ENCODE measurements at regions not wholly inside any gene's neighbourhood (a gene's known extent, or its start where the extent isn't known, plus 50 kb on each side); places are given as distances from the start of the nearest gene placed in this dataset.

DNA sequence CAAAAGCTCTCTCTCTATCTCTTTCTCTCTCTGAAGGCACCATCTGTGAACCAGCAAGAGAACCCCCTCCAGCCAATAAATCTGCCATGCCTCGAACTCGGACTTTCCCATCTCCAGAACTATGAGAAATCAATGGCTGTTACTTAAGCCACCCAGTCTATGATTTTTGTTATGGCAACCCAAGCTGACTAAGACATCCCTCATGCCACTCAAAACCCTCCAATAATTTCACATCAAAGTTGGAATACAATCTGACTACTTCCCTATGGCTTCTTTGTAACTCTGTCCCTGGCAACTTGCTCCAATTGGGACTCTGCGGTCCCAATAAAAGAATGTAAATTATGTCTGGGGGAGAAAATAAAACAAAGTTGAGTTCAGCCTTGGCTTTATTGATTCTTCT is 265.7 kb downstream of the SHOX start:
- no peak for FAIRE-seq
- no peaks in the 10 kb centered on the region for H3K79me2 ChIP-seq (ENCODE audit: control insufficient read depth, insufficient read depth, low read length)
- in situ Hi-C loops (cut with MboI): no loop called here
- no peaks in the 10 kb centered on the region for H4K20me1 ChIP-seq (replicated peaks; ENCODE audit: control insufficient read depth, insufficient read depth, low read length)
- intact Hi-C loops (cut with micrococcal nuclease): no loop called here
- no peak overlapping the region for H3K27ac ChIP-seq (ENCODE audit: extremely low read depth, low read depth, low read length)
- WGBS (ENCODE audit: insufficient coverage, low coverage, missing lambda C conversion rate): 4% methylated on average over 3 of the region's 3 CpGs
- CTCF ChIA-PET (ENCODE audit: low intra/inter-chr PET ratio): no interaction called here
- DNase-seq (ENCODE audit: extremely low read depth in 1 of 4, low spot score in 3 of 4): no peak
- no peak for TF ChIP-seq ZFP1 (CRISPR knock-in tag; IDR thresholded peaks at IDR 0.05)
- no peak for TF ChIP-seq SREBF2 (CRISPR knock-in tag; IDR thresholded peaks at IDR 0.05)
- no peak for TF ChIP-seq HNRNPH1 (optimal IDR thresholded peaks at IDR 0.05; ENCODE audit: low read depth, low read length)
- TF ChIP-seq, protein P1, sequence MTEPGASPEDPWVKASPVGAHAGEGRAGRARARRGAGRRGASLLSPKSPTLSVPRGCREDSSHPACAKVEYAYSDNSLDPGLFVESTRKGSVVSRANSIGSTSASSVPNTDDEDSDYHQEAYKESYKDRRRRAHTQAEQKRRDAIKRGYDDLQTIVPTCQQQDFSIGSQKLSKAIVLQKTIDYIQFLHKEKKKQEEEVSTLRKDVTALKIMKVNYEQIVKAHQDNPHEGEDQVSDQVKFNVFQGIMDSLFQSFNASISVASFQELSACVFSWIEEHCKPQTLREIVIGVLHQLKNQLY (CRISPR knock-in tag; conservative IDR thresholded peaks at IDR 0.05): no peak
- TF ChIP-seq, protein P2, sequence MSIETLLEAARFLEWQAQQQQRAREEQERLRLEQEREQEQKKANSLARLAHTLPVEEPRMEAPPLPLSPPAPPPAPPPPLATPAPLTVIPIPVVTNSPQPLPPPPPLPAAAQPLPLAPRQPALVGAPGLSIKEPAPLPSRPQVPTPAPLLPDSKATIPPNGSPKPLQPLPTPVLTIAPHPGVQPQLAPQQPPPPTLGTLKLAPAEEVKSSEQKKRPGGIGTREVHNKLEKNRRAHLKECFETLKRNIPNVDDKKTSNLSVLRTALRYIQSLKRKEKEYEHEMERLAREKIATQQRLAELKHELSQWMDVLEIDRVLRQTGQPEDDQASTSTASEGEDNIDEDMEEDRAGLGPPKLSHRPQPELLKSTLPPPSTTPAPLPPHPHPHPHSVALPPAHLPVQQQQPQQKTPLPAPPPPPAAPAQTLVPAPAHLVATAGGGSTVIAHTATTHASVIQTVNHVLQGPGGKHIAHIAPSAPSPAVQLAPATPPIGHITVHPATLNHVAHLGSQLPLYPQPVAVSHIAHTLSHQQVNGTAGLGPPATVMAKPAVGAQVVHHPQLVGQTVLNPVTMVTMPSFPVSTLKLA (conservative IDR thresholded peaks at IDR 0.05): no peak
- no peaks in the 10 kb centered on the region for H3K36me3 ChIP-seq (ENCODE audit: control insufficient read depth, insufficient read depth, low read length)
- POLR2A ChIA-PET: no interaction called here
- no peaks in the 10 kb centered on the region for H3K9me1 ChIP-seq (ENCODE audit: control insufficient read depth, insufficient read depth, low read length)
- no TSS peak for BruUV-seq (replicated peaks)
- H3K9ac ChIP-seq (ENCODE audit: insufficient read depth in 1 of 2, low read depth in 2 of 2, low read length in 2 of 2): no peak overlapping the region
- H3K27me3 ChIP-seq (ENCODE audit: control insufficient read depth in 2 of 2, insufficient read depth in 2 of 2, low read length in 2 of 2): no peaks in the 10 kb centered on the region
- no peaks in the 10 kb centered on the region for H3K4me1 ChIP-seq (replicated peaks in 1 of 2; ENCODE audit: control insufficient read depth in 2 of 2, insufficient read depth in 2 of 2, low read length in 2 of 2)
- no peaks in the 10 kb centered on the region for H3K9me3 ChIP-seq (replicated peaks; ENCODE audit: control insufficient read depth, insufficient read depth, low read depth, low read length)
- no peak overlapping the region for H3K4me2 ChIP-seq (ENCODE audit: insufficient read depth, low read length)
- H2AFZ ChIP-seq (ENCODE audit: low read depth, low read length): no peak overlapping the region
- ATAC-seq: no peak
- H3K4me3 ChIP-seq: no peak overlapping the region
